Lower lobe of right lung (tissue), 2 donors: ENCODE measurements at regions not wholly inside any gene's neighbourhood (a gene's known extent, or its start where the extent isn't known, plus 50 kb on each side); places are given as distances from the start of the nearest gene placed in this dataset.
"Not testable (repeated sequence)": the region's sequence is repeated elsewhere in the genome, so short reads cannot be mapped to it uniquely, and the experiment has no call there.

Experiments
- ATAC-seq, 2 donors: fragments of 200-7000 bp; cut with Tn5 transposase; one replicate each; pipeline ENCODE4 v1.9.1; 2020 to 2022; ENCODE audit warnings: mild to moderate bottlenecking in 2 of 2, moderate library complexity in 2 of 2
- DNase-seq: peaks from one replicate; pipeline ENCODE4 v3.0.0-alpha.2; 2020
- H3K27ac ChIP-seq: fragments of 200-600 bp; one replicate; pipeline ENCODE4 v1.8.0; 2022
- H3K27me3 ChIP-seq: fragments of 200-600 bp; one replicate; pipeline ENCODE4 v1.8.0; 2022; ENCODE audit warnings: low read depth
- H3K36me3 ChIP-seq: fragments of 200-600 bp; one replicate; pipeline ENCODE4 v1.8.0; 2022; ENCODE audit warnings: mild to moderate bottlenecking
- H3K4me1 ChIP-seq: fragments of 200-600 bp; one replicate; pipeline ENCODE4 v1.8.0; 2022
- H3K4me3 ChIP-seq: fragments of 200-600 bp; one replicate; pipeline ENCODE4 v1.8.0; 2022; ENCODE audit warnings: mild to moderate bottlenecking
- H3K9me3 ChIP-seq: fragments of 200-600 bp; one replicate; pipeline ENCODE4 v1.8.0; 2022
- intact Hi-C: fragments of 100-400 bp; cut with DNase I; formaldehyde crosslinking; loops from one replicate; pipeline ENCODE4 v1.11.0; 2022
- TF ChIP-seq, protein P1 (sequence below): fragments of 200-600 bp; IDR thresholded peaks from one replicate; pipeline ENCODE4 v1.8.0; 2022; ENCODE audit warnings: antibody characterized with exemption, mild to moderate bottlenecking
- donor health status: DM: no; HTN: yes; CAD: no; lungs with severe emphysema.

DNA sequence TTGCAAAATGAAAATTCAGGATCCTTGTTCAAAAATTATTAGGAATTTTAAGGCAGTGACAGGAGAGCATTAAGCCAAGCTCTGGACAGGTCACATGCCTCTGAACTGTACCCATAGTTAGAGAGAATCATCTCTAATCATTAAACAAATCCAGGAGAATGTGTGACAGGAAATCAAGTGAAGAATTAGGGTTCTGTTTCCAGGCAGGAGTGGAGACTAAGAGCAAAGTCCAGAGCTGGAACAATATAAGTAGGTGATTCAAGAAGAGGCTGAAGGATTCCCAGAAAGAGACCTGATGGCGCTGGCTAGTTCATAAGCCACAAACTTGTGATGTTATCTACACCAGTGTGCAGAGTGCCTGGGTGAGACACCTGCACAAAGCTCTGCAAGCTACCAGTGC lies 104.6 kb upstream of the PRKG2 start:
- TF ChIP-seq, protein P1, sequence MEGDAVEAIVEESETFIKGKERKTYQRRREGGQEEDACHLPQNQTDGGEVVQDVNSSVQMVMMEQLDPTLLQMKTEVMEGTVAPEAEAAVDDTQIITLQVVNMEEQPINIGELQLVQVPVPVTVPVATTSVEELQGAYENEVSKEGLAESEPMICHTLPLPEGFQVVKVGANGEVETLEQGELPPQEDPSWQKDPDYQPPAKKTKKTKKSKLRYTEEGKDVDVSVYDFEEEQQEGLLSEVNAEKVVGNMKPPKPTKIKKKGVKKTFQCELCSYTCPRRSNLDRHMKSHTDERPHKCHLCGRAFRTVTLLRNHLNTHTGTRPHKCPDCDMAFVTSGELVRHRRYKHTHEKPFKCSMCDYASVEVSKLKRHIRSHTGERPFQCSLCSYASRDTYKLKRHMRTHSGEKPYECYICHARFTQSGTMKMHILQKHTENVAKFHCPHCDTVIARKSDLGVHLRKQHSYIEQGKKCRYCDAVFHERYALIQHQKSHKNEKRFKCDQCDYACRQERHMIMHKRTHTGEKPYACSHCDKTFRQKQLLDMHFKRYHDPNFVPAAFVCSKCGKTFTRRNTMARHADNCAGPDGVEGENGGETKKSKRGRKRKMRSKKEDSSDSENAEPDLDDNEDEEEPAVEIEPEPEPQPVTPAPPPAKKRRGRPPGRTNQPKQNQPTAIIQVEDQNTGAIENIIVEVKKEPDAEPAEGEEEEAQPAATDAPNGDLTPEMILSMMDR: no peak

DNA sequence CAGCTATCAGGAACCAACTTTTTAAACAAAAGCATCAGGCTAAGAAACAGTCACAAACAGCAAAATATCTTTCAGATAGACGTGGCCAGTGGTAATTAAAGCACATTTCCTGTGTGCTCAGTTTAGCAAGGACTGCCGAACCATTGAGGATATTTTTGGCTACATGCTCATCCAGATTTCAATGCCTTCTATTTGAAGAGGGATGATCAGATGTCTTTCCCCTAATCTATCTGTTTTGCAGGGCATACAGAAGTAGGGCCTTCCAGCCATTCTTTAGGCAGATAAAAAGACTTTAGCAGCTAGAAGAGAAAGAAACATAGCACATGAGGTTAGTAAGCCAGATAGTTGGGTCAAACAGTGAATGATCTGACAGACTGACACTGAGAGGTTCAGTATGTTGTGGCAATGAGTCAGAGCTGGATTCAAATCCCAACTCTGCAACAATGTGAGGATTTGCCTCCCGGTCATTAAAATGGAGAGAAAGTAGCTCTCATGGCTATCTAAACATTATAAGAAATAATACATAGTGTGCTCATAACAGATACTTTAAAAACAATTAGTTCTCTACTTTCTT lies 100.0 kb upstream of the PRKG2 start:
- ATAC-seq: peak; percentile 38 to 42
- no peak overlapping the region for H3K4me3 ChIP-seq
- H3K36me3 ChIP-seq: no peaks in the 10 kb centered on the region
- TF ChIP-seq, protein P1: no peak
- intact Hi-C loops: no loop called here
- no peaks in the 10 kb centered on the region for H3K9me3 ChIP-seq
- H3K4me1 ChIP-seq: no peaks in the 10 kb centered on the region
- H3K27me3 ChIP-seq: no peaks in the 10 kb centered on the region
- no peak for DNase-seq
- peak overlapping the region; percentile 21 for H3K27ac ChIP-seq

More for the DNA sequence above, 104.6 kb upstream of the PRKG2 start:
- Histone ChIP-seq H3K36me3 (no peaks in the 10 kb centered on the region), H3K27me3 (no peaks in the 10 kb centered on the region), H3K4me3 (no peak overlapping the region), H3K4me1 (no peaks in the 10 kb centered on the region), H3K9me3 (peaks cover 3% of the 10 kb centered on the region), H3K27ac (no peak overlapping the region)
- intact Hi-C loops: no loop called here
- DNase-seq (no peak), ATAC-seq (no peak)

DNA sequence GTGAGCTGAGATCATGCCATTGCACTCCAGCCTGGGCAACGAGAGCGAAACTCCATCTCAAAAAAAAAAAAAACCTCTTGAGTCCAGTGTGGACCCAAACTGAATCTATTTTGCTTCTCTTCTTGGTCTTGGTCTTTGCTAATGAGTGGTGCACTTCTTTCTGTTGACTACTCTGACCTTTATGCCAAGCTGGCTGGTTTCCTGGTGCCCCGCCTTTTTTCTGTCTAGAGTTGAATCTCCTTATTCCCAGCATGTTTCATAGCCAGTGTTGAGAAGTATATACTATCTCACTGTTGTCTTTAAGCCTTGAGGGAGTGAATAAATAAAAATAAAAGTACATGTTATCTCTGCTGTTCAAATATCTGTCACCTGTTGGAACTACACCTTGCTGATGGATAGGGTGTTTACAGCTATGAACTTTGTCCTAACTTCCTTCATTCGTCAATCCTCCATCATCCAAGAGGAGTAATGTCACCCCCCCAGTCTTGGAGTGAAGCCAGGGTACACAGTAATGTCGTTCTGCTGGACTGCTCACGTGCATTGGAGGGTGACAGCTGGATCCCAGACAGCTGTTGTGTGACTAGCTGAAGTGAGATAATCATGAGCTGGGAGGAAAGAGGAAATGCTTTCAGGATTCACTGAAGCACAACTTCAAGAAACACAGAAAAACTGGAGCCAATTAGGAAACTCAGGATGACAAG lies 99.3 kb upstream of the PRKG2 start:
- H3K4me1 ChIP-seq: no peaks in the 10 kb centered on the region
- H3K27me3 ChIP-seq: no peaks in the 10 kb centered on the region
- no peaks in the 10 kb centered on the region for H3K9me3 ChIP-seq
- intact Hi-C loops: no loop called here
- no peak overlapping the region for H3K4me3 ChIP-seq
- no peaks in the 10 kb centered on the region for H3K36me3 ChIP-seq
- TF ChIP-seq, protein P1: no peak
- ATAC-seq (peak; percentile 61 to 75), DNase-seq (peak; percentile 55)
- H3K27ac ChIP-seq: peak overlapping the region; percentile 21

DNA sequence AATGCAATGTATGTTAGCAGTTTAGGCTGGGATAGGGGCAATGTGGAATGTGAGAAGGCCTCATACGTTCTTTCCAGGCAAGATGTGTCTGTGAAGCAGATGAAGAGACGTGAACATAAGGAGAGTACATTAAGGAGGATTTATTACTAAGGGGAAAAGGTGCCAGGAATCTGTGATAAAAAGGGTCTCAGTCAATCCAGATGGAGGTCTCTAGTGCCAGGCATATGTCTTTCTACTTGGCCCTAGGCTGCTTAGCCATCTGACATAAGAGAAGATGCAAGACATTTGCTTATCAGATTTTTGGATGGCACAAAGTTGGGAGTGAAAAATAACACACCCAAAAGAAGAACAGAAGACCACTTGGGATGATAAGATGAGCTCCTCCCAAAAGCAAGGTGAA lies 93.0 kb upstream of the PRKG2 start:
- H3K27ac ChIP-seq: no peak overlapping the region
- intact Hi-C loops: no loop called here
- ATAC-seq: no peak
- no peak overlapping the region for H3K4me3 ChIP-seq
- TF ChIP-seq, protein P1: no peak
- no peaks in the 10 kb centered on the region for H3K9me3 ChIP-seq
- DNase-seq: no peak
- H3K27me3 ChIP-seq: no peaks in the 10 kb centered on the region
- H3K4me1 ChIP-seq: no peaks in the 10 kb centered on the region
- no peaks in the 10 kb centered on the region for H3K36me3 ChIP-seq

DNA sequence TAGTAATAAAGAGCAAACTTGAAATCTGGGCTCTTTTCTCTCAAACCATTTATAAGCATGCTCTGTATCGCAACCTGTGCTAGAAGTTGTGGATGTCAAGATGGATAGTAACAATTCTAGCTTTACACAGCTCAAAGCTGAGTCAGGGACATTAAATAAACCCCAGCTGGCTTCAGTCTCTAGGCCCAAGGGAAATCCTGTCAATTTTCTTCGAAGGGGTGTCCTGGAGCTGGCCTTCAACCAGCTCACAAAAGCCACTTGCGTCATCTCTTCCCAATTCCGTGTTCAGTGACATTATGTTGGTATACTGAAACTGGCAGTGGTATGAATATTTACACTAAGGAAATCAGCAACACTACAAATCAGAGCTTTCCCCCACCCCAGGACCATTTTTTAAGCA lies 89.8 kb upstream of the PRKG2 start:
- intact Hi-C loops: no loop called here
- TF ChIP-seq, protein P1: no peak
- H3K4me1 ChIP-seq: no peaks in the 10 kb centered on the region
- no peaks in the 10 kb centered on the region for H3K36me3 ChIP-seq
- no peaks in the 10 kb centered on the region for H3K27me3 ChIP-seq
- DNase-seq (no peak), ATAC-seq (no peak)
- no peak overlapping the region for H3K27ac ChIP-seq
- no peaks in the 10 kb centered on the region for H3K9me3 ChIP-seq
- no peak overlapping the region for H3K4me3 ChIP-seq

DNA sequence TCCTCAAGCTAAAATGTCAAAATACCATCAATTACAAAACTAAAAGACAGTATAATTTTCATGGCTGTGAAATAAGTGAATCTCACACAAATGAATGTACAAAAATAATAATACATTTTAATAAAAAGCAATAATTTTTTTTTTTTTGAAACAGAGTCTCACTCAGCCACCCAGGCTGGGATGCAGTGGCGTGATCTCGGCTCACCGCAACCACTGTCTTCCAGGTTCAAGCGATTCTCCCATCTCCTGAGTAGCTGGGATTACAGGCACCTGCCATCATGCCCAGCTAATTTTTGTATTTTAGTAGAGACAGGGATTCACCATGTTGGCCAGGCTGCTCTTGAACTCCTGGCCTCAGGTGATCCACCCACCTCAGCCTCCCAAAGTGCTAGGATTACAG lies 85.3 kb upstream of the PRKG2 start:
- ATAC-seq, DNase-seq, H3K4me3 ChIP-seq, H3K27me3 ChIP-seq, H3K27ac ChIP-seq, intact Hi-C loops, H3K36me3 ChIP-seq, H3K4me1 ChIP-seq: not testable (repeated sequence)
- H3K9me3 ChIP-seq: peaks cover 12% of the 10 kb centered on the region
